HG02840 (cell line): ENCODE measurements at regions not wholly inside any gene's neighbourhood (a gene's known extent, or its start where the extent isn't known, plus 50 kb on each side); places are given as distances from the start of the nearest gene placed in this dataset.

Source experiments
- ATAC-seq: cut with Tn5 transposase; IDR thresholded peaks from one replicate; pipeline ENCODE4 v1.9.1; 2021; ENCODE audit warnings: mild to moderate bottlenecking, moderate library complexity, moderate number of reproducible peaks; ENCODE audit not compliant: unreplicated experiment, low FRiP score

GRCh38 chr7:10075866-10076265 is 897.8 kb upstream of the PHF14 start:
- no peak for ATAC-seq

- ATAC-seq = no peak
Observed at GRCh38 chr7:10076660-10077300, 896.9 kb upstream of the PHF14 start.

- no peak for ATAC-seq
Observed at GRCh38 chr7:10079572-10079971, 894.1 kb upstream of the PHF14 start.

GRCh38 chr7:10082896-10083295 is 890.8 kb upstream of the PHF14 start:
- ATAC-seq = no peak

- no peak for ATAC-seq
Observed at GRCh38 chr7:10083766-10084165, 889.9 kb upstream of the PHF14 start.

GRCh38 chr7:10085231-10085630 is 888.4 kb upstream of the PHF14 start:
- no peak for ATAC-seq

GRCh38 chr7:10100572-10100971 is 873.1 kb upstream of the PHF14 start:
- ATAC-seq = no peak

GRCh38 chr7:10101351-10101750 is 872.3 kb upstream of the PHF14 start:
- no peak for ATAC-seq

GRCh38 chr7:10104292-10104691 is 869.4 kb upstream of the PHF14 start:
- no peak for ATAC-seq

- no peak for ATAC-seq
Observed at GRCh38 chr7:10106609-10107008, 867.1 kb upstream of the PHF14 start.

GRCh38 chr7:10116511-10116910 is 857.2 kb upstream of the PHF14 start:
- ATAC-seq = no peak

- no peak for ATAC-seq
Observed at GRCh38 chr7:10117815-10118214, 855.9 kb upstream of the PHF14 start.

- ATAC-seq = no peak
Observed at GRCh38 chr7:10120936-10121335, 852.7 kb upstream of the PHF14 start.

GRCh38 chr7:10121631-10122030 is 852.0 kb upstream of the PHF14 start:
- no peak for ATAC-seq

- no peak for ATAC-seq
Observed at GRCh38 chr7:10122551-10123100, 851.0 kb upstream of the PHF14 start.

GRCh38 chr7:10128748-10129147 is 844.9 kb upstream of the PHF14 start:
- no peak for ATAC-seq

- no peak for ATAC-seq
Observed at GRCh38 chr7:10138087-10138854, 835.4 kb upstream of the PHF14 start.

- ATAC-seq = no peak
Observed at GRCh38 chr7:10146271-10146670, 827.4 kb upstream of the PHF14 start.

GRCh38 chr7:10156972-10157371 is 816.7 kb upstream of the PHF14 start:
- no peak for ATAC-seq

- no peak for ATAC-seq
Observed at GRCh38 chr7:10181996-10182395, 791.7 kb upstream of the PHF14 start.

GRCh38 chr7:10192074-10192473 is 781.6 kb upstream of the PHF14 start:
- ATAC-seq = no peak

GRCh38 chr7:10205696-10206095 is 768.0 kb upstream of the PHF14 start:
- ATAC-seq = no peak
